GM12891 (cell line): ENCODE measurements at regions not wholly inside any gene's neighbourhood (a gene's known extent, or its start where the extent isn't known, plus 50 kb on each side); places are given as distances from the start of the nearest gene placed in this dataset.

Experiments
- PAX5 ChIP-seq: IDR thresholded peaks from 2 replicates; pipeline ENCODE4 v1.6.1; 2011; ENCODE audit warnings: low read length, moderate library complexity, mild to moderate bottlenecking; ENCODE audit not compliant: insufficient read depth, severe bottlenecking
- POLR2A ChIP-seq: IDR thresholded peaks from 2 replicates; pipeline ENCODE4 v1.6.1; 2011; ENCODE audit warnings: low read depth, low read length, control low read depth
- POLR2AphosphoS5 ChIP-seq: IDR thresholded peaks from 2 replicates; pipeline ENCODE4 v1.6.1; 2011; ENCODE audit warnings: low read depth, low read length, control low read depth
- POU2F2 ChIP-seq: IDR thresholded peaks from 2 replicates; pipeline ENCODE4 v1.6.1; 2011; ENCODE audit warnings: low read depth, mild to moderate bottlenecking, control low read depth, low read length, moderate library complexity
- TAF1 ChIP-seq: IDR thresholded peaks from 2 replicates; pipeline ENCODE4 v1.6.1; 2011; ENCODE audit warnings: low read depth, low read length, control low read depth

DNA sequence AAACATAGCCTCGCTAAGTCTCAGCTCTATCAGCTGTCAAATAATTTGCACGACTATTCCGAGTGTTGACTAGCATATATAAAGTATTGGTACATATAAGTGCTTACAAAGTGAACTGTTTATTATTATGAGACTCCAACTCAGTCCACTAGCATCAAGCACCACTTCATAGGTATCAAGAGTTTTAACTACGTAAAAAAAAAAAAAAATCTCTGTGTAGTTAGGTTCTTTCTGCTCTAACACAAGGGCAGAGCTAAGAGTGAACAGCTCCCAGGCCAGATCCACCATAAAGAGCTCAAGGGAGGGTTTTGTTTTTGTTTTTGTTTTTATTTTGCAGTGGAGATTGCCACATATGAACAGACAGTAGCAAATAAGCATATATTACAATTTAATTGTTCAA lies 309.8 kb upstream of the SGK1 start:
- TF ChIP-seq POLR2A: no peak
- TF ChIP-seq POLR2AphosphoS5: no peak
- TF ChIP-seq TAF1: no peak
- TF ChIP-seq PAX5: no peak
- TF ChIP-seq POU2F2: no peak
